ENCODE measurements at regions not wholly inside any gene's neighbourhood (a gene's known extent, or its start where the extent isn't known, plus 50 kb on each side); places are given as distances from the start of the nearest gene placed in this dataset.

DNA sequence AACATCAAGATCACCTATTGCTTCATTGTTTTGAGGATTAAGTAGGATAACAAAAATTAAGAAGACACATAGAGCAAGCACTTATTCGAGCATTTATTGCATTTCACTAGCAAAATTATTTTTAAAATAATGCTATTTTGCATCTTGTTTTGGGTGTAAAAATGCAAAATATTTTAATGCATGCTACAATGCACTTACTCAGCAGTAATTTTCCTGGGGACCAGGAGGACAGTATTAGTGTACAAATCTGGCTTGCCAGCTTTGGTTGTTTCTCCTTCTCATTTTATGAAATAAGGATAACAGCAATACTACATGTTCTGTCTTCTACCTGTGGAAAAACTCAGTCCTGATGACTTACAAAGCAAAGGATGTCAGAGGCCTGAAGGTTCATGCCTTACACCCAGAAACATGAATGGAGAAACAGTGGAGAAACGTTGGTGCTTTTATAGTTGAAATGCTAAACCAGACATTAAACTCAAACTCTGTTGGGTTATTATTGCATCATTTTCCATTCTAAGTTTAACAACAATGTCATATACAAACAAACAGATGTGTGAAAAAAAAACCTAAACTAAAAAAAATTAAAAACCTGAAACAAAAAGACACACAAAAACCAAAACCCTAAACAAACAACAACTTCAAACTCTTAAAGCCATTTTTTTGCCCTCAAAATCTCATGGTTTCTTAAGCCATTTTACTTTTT lies 50.2 kb upstream of the ATXN1 start:
- TF ChIP-seq EZH2 (IDR thresholded peaks at IDR 0.05; ENCODE audit: borderline replicate concordance, low read depth, low read length, severe bottlenecking) (no peak), POLR2A (IDR thresholded peaks at IDR 0.05; ENCODE audit: low read depth, low read length) (no peak)
- TF ChIP-seq, protein P1, sequence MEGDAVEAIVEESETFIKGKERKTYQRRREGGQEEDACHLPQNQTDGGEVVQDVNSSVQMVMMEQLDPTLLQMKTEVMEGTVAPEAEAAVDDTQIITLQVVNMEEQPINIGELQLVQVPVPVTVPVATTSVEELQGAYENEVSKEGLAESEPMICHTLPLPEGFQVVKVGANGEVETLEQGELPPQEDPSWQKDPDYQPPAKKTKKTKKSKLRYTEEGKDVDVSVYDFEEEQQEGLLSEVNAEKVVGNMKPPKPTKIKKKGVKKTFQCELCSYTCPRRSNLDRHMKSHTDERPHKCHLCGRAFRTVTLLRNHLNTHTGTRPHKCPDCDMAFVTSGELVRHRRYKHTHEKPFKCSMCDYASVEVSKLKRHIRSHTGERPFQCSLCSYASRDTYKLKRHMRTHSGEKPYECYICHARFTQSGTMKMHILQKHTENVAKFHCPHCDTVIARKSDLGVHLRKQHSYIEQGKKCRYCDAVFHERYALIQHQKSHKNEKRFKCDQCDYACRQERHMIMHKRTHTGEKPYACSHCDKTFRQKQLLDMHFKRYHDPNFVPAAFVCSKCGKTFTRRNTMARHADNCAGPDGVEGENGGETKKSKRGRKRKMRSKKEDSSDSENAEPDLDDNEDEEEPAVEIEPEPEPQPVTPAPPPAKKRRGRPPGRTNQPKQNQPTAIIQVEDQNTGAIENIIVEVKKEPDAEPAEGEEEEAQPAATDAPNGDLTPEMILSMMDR (IDR thresholded peaks at IDR 0.05; ENCODE audit: extremely low read depth in 1 of 2, insufficient read depth in 1 of 2, low read depth in 1 of 2, low read length in 2 of 2): no peak
- TF ChIP-seq, protein P2, sequence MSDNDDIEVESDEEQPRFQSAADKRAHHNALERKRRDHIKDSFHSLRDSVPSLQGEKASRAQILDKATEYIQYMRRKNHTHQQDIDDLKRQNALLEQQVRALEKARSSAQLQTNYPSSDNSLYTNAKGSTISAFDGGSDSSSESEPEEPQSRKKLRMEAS (IDR thresholded peaks at IDR 0.05; ENCODE audit: insufficient read depth, insufficient read length): no peak

Measured in endothelial cell of umbilical vein (primary cell).